Activated T-cell treated with anti-CD3 and anti-CD28 coated beads, Interleukin-2, amount 50 U/mL, for 72 hours (primary cell): ENCODE measurements at regions not wholly inside any gene's neighbourhood (a gene's known extent, or its start where the extent isn't known, plus 50 kb on each side); places are given as distances from the start of the nearest gene placed in this dataset.
"Not testable (repeated sequence)": the region's sequence is repeated elsewhere in the genome, so short reads cannot be mapped to it uniquely, and the experiment has no call there.

ENCODE experiments used
- ATAC-seq, 2 donors: fragments of 150-1000 bp; cut with Tn5 transposase; replicated peaks in 1 of 2; 2 replicates each; pipeline ENCODE4 v1.10.0; 2021; ENCODE audit warnings: moderate library complexity in 2 of 2, mild to moderate bottlenecking in 1 of 2
- DNase-seq, 2 donors: peaks; one replicate each; pipeline ENCODE4 v3.0.0; 2021 to 2022; ENCODE audit warnings: mixed read lengths in 1 of 2
- H3K27ac Mint-ChIP-seq: one replicate; pipeline ENCODE4 v1.8.0; 2022; ENCODE audit warnings: mild to moderate bottlenecking, moderate library complexity, mixed read lengths
- H3K27me3 Mint-ChIP-seq: one replicate; pipeline ENCODE4 v1.8.0; 2022; ENCODE audit warnings: low read depth, mixed read lengths
- H3K36me3 Mint-ChIP-seq, 2 donors: one replicate each; pipeline ENCODE4 v1.8.0; 2022; ENCODE audit warnings: mixed read lengths in 2 of 2, mild to moderate bottlenecking in 1 of 2; ENCODE audit not compliant: insufficient read depth in 2 of 2
- H3K4me1 Mint-ChIP-seq: one replicate; pipeline ENCODE4 v1.8.0; 2022; ENCODE audit warnings: low read depth, mixed read lengths
- H3K4me3 Mint-ChIP-seq, 2 donors: one replicate each; pipeline ENCODE4 v1.8.0; 2022; ENCODE audit warnings: mild to moderate bottlenecking in 2 of 2, mixed read lengths in 2 of 2, moderate library complexity in 2 of 2
- H3K9me3 Mint-ChIP-seq, 2 donors: one replicate each; pipeline ENCODE4 v1.8.0; 2022; ENCODE audit warnings: mixed read lengths in 2 of 2

GRCh38 chr12:131192951-131193350, 239.2 kb downstream of the ADGRD1 start:
- ATAC-seq: no peak

GRCh38 chr12:131194166-131194565, 240.5 kb downstream of the ADGRD1 start:
- no peak for DNase-seq
- no peak overlapping the region for H3K27ac Mint-ChIP-seq
- no peak for ATAC-seq

More at GRCh38 chr12:131192951-131193350, 239.2 kb downstream of the ADGRD1 start:
- no peaks in the 10 kb centered on the region for H3K9me3 Mint-ChIP-seq
- H3K36me3 Mint-ChIP-seq: no peaks in the 10 kb centered on the region
- DNase-seq: no peak
- H3K27ac Mint-ChIP-seq: no peak overlapping the region
- H3K4me1 Mint-ChIP-seq: no peaks in the 10 kb centered on the region
- H3K27me3 Mint-ChIP-seq: no peaks in the 10 kb centered on the region
- no peak overlapping the region for H3K4me3 Mint-ChIP-seq

GRCh38 chr12:131195796-131196195, 242.1 kb downstream of the ADGRD1 start:
- DNase-seq: no peak
- H3K4me3 Mint-ChIP-seq: no peak overlapping the region
- no peak overlapping the region for H3K27ac Mint-ChIP-seq
- H3K4me1 Mint-ChIP-seq: no peaks in the 10 kb centered on the region
- H3K9me3 Mint-ChIP-seq: no peaks in the 10 kb centered on the region
- no peak for ATAC-seq
- no peaks in the 10 kb centered on the region for H3K36me3 Mint-ChIP-seq
- H3K27me3 Mint-ChIP-seq: no peaks in the 10 kb centered on the region

More at GRCh38 chr12:131194166-131194565, 240.5 kb downstream of the ADGRD1 start:
- no peaks in the 10 kb centered on the region for H3K36me3 Mint-ChIP-seq
- no peak overlapping the region for H3K4me3 Mint-ChIP-seq
- no peaks in the 10 kb centered on the region for H3K9me3 Mint-ChIP-seq
- H3K27me3 Mint-ChIP-seq: no peaks in the 10 kb centered on the region
- no peaks in the 10 kb centered on the region for H3K4me1 Mint-ChIP-seq

- Mint-ChIP-seq H3K27ac (no peak overlapping the region), H3K4me1 (no peaks in the 10 kb centered on the region), H3K27me3 (no peaks in the 10 kb centered on the region), H3K36me3 (no peaks in the 10 kb centered on the region), H3K9me3 (no peaks in the 10 kb centered on the region), H3K4me3 (no peak overlapping the region)
- DNase-seq (no peak), ATAC-seq (no peak)
Measured at GRCh38 chr12:131196220-131196619, 242.5 kb downstream of the ADGRD1 start.

GRCh38 chr12:131197490-131197889, 243.8 kb downstream of the ADGRD1 start:
- ATAC-seq: no peak
- no peaks in the 10 kb centered on the region for H3K36me3 Mint-ChIP-seq
- no peak for DNase-seq
- H3K4me1 Mint-ChIP-seq: no peaks in the 10 kb centered on the region
- H3K9me3 Mint-ChIP-seq: no peaks in the 10 kb centered on the region
- H3K27ac Mint-ChIP-seq: no peak overlapping the region
- no peak overlapping the region for H3K4me3 Mint-ChIP-seq
- H3K27me3 Mint-ChIP-seq: no peaks in the 10 kb centered on the region

- no peak overlapping the region for H3K4me3 Mint-ChIP-seq
- no peaks in the 10 kb centered on the region for H3K9me3 Mint-ChIP-seq
- no peaks in the 10 kb centered on the region for H3K36me3 Mint-ChIP-seq
- H3K27me3 Mint-ChIP-seq: no peaks in the 10 kb centered on the region
- no peaks in the 10 kb centered on the region for H3K4me1 Mint-ChIP-seq
- ATAC-seq: no peak
- DNase-seq: no peak
- H3K27ac Mint-ChIP-seq: no peak overlapping the region
Measured at GRCh38 chr12:131199221-131199620, 245.5 kb downstream of the ADGRD1 start.

GRCh38 chr12:131201912-131202311, 248.2 kb downstream of the ADGRD1 start:
- not testable (repeated sequence) for H3K9me3 Mint-ChIP-seq, ATAC-seq, H3K4me1 Mint-ChIP-seq, DNase-seq, H3K4me3 Mint-ChIP-seq, H3K27ac Mint-ChIP-seq, H3K36me3 Mint-ChIP-seq, H3K27me3 Mint-ChIP-seq

- no peaks in the 10 kb centered on the region for H3K36me3 Mint-ChIP-seq
- no peaks in the 10 kb centered on the region for H3K9me3 Mint-ChIP-seq
- no peak for DNase-seq
- no peak for ATAC-seq
- H3K4me3 Mint-ChIP-seq: no peak overlapping the region
- H3K27me3 Mint-ChIP-seq: no peaks in the 10 kb centered on the region
- H3K4me1 Mint-ChIP-seq: no peaks in the 10 kb centered on the region
- no peak overlapping the region for H3K27ac Mint-ChIP-seq
Measured at GRCh38 chr12:131202592-131203378, 249.1 kb downstream of the ADGRD1 start.

GRCh38 chr12:131203666-131204415, 250.1 kb downstream of the ADGRD1 start:
- no peaks in the 10 kb centered on the region for H3K27me3 Mint-ChIP-seq
- no peak overlapping the region for H3K4me3 Mint-ChIP-seq
- DNase-seq (no peak), ATAC-seq (no peak)
- no peaks in the 10 kb centered on the region for H3K9me3 Mint-ChIP-seq
- no peaks in the 10 kb centered on the region for H3K36me3 Mint-ChIP-seq
- H3K27ac Mint-ChIP-seq: no peak overlapping the region
- peaks cover 4% of the 10 kb centered on the region for H3K4me1 Mint-ChIP-seq

- Mint-ChIP-seq H3K9me3 (no peaks in the 10 kb centered on the region), H3K27ac (no peak overlapping the region), H3K4me1 (peaks cover 12% of the 10 kb centered on the region), H3K4me3 (no peak overlapping the region), H3K27me3 (no peaks in the 10 kb centered on the region), H3K36me3 (no peaks in the 10 kb centered on the region)
- no peak for DNase-seq
- no peak for ATAC-seq
Measured at GRCh38 chr12:131204416-131205274, 250.9 kb downstream of the ADGRD1 start.

GRCh38 chr12:131205275-131205933, 251.7 kb downstream of the ADGRD1 start:
- not testable (repeated sequence) for ATAC-seq

GRCh38 chr12:131206630-131207299, 253.1 kb downstream of the ADGRD1 start:
- not testable (repeated sequence) for H3K4me3 Mint-ChIP-seq, DNase-seq, H3K9me3 Mint-ChIP-seq, H3K27ac Mint-ChIP-seq, H3K27me3 Mint-ChIP-seq, H3K36me3 Mint-ChIP-seq, ATAC-seq
- peaks cover 28% of the 10 kb centered on the region for H3K4me1 Mint-ChIP-seq

More at GRCh38 chr12:131205275-131205933, 251.7 kb downstream of the ADGRD1 start:
- peaks cover 17% of the 10 kb centered on the region for H3K4me1 Mint-ChIP-seq
- not testable (repeated sequence) for H3K36me3 Mint-ChIP-seq, H3K27me3 Mint-ChIP-seq, H3K4me3 Mint-ChIP-seq, H3K9me3 Mint-ChIP-seq, H3K27ac Mint-ChIP-seq, DNase-seq
